K562 (cell line): ENCODE measurements at regions not wholly inside any gene's neighbourhood (a gene's known extent, or its start where the extent isn't known, plus 50 kb on each side); places are given as distances from the start of the nearest gene placed in this dataset.

Experiments used
- ATAC-seq: fragments of 200-7000 bp; cut with Tn5 transposase; 3 replicates; pipeline ENCODE4 v1.9.1; 2020; ENCODE audit warnings: moderate library complexity
- BruUV-seq: library from RNA; stranded (reverse); fragments of 400-500 nt; replicated peaks from 2 replicates; lab custom pipeline; 2021; lab: Mats Ljungman, UMichigan
- CTCF ChIA-PET: fragments of 300-600 bp; formaldehyde crosslinking; extraction: SDS; loops from one replicate; lab custom pipeline; 2021; ENCODE audit warnings: low intra/inter-chr PET ratio; lab: Yijun Ruan, JAX
- POLR2A ChIA-PET: fragments of 300-600, 350-650 bp; sonication (Branson Sonifier 250); formaldehyde crosslinking; extraction: SDS; loops from one replicate; lab custom pipeline; 2021; ENCODE audit warnings: antibody characterized with exemption, inconsistent platforms; lab: Yijun Ruan, JAX
- DNase-seq, 4 experiments: peaks; one replicate each; pipeline versions ENCODE4 v3.0.0 to v3.0.0-alpha.2; 2011 to 2018; ENCODE audit warnings: low spot score in 3 of 4, mixed read lengths in 3 of 4; ENCODE audit errors: extremely low read depth in 1 of 4
- FAIRE-seq: peaks from 2 replicates; lab custom pipeline; 2011; peaks lifted over from hg19 to GRCh38; lab: Jason Lieb, UNC
- H2AFZ ChIP-seq: 2 replicates; pipeline ENCODE4 v1.6.0; 2011; ENCODE audit warnings: low read depth, low read length, control low read depth, inconsistent platforms
- H3K27ac ChIP-seq: fragments of 200-600 bp; 3 replicates; pipeline ENCODE4 v1.8.0; 2011; ENCODE audit warnings: low read depth, mild to moderate bottlenecking, control low read depth, inconsistent platforms, low read length, moderate library complexity, mixed read lengths; ENCODE audit errors: extremely low read depth
- H3K27me3 ChIP-seq, 2 experiments: fragments of 300-600 bp in 1 of 2; 2 replicates in 1 of 2; 3 replicates in 1 of 2; pipeline versions ENCODE4 v1.6.0 to v1.8.0; 2011; ENCODE audit warnings: inconsistent platforms in 2 of 2, low read length in 2 of 2, mild to moderate bottlenecking in 1 of 2, mixed read lengths in 1 of 2, moderate library complexity in 1 of 2; ENCODE audit not compliant: control insufficient read depth in 2 of 2, insufficient read depth in 2 of 2
- H3K36me3 ChIP-seq: fragments of 300-600 bp; 3 replicates; pipeline ENCODE4 v1.8.0; 2011; ENCODE audit warnings: mild to moderate bottlenecking, low read length, inconsistent platforms; ENCODE audit not compliant: control insufficient read depth, insufficient read depth
- H3K4me1 ChIP-seq, 2 experiments: fragments of 200-600 bp in 1 of 2; replicated peaks in 1 of 2; 2 replicates in 1 of 2; 3 replicates in 1 of 2; pipeline versions ENCODE4 v1.5.1 to v1.8.0; 2011; ENCODE audit warnings: inconsistent platforms in 2 of 2, low read length in 2 of 2, mild to moderate bottlenecking in 1 of 2, mixed read lengths in 1 of 2, moderate library complexity in 1 of 2; ENCODE audit not compliant: control insufficient read depth in 2 of 2, insufficient read depth in 2 of 2
- H3K4me2 ChIP-seq: 2 replicates; pipeline ENCODE4 v1.6.1; 2011; ENCODE audit warnings: low read length, control low read depth, inconsistent platforms, mixed read lengths; ENCODE audit not compliant: insufficient read depth
- H3K4me3 ChIP-seq: fragments of 200-600 bp; sonication (generic), shearing (Covaris generic); 2 replicates; pipeline ENCODE4 v1.5.1; 2016; ENCODE audit warnings: control low read depth, inconsistent platforms
- H3K79me2 ChIP-seq: fragments of 200-600 bp; 3 replicates; pipeline ENCODE4 v1.8.0; 2011; ENCODE audit warnings: low read length, inconsistent platforms; ENCODE audit not compliant: control insufficient read depth, insufficient read depth
- H3K9ac ChIP-seq, 2 experiments: 2 replicates each; pipeline versions ENCODE4 v1.6.0 to v1.6.1; 2011; ENCODE audit warnings: low read depth in 2 of 2, low read length in 2 of 2, control low read depth in 1 of 2, inconsistent platforms in 1 of 2, mild to moderate bottlenecking in 1 of 2, mixed read lengths in 1 of 2; ENCODE audit not compliant: insufficient read depth in 1 of 2
- H3K9me1 ChIP-seq: one replicate; pipeline ENCODE4 v1.6.0; 2011; ENCODE audit warnings: inconsistent platforms, mild to moderate bottlenecking, low read length, moderate library complexity; ENCODE audit not compliant: control insufficient read depth, insufficient read depth
- H3K9me3 ChIP-seq: replicated peaks from 2 replicates; pipeline ENCODE4 v1.5.1; 2011; ENCODE audit warnings: low read depth, low read length, inconsistent platforms; ENCODE audit not compliant: control insufficient read depth, insufficient read depth
- H4K20me1 ChIP-seq: replicated peaks from 2 replicates; pipeline ENCODE4 v1.6.1; 2011; ENCODE audit warnings: low read length, inconsistent platforms, mixed read lengths; ENCODE audit not compliant: control insufficient read depth, insufficient read depth
- CEBPG ChIP-seq, 3 experiments: fragments of 200-800 bp in 1 of 3; sonication (Bioruptor generic) in 1 of 3; sonication (generic) in 1 of 3; formaldehyde crosslinking in 1 of 3; IDR thresholded peaks in 2 of 3; conservative IDR thresholded peaks in 1 of 3; 2 replicates each; pipeline versions ENCODE4 v1.6.1 to v1.8.0; 2016 to 2022; ENCODE audit warnings: missing compliant biosample characterization in 2 of 3, missing genetic modification characterization in 2 of 3, mild to moderate bottlenecking in 1 of 3, missing genetic modification reagents in 1 of 3
- ELF2 ChIP-seq: fragments of 250-450 bp; sonication (Bioruptor Pico); IDR thresholded peaks from 2 replicates; pipeline ENCODE4 v1.5.0; 2021; ENCODE audit warnings: mild to moderate bottlenecking
- FOXP1 ChIP-seq: sonication (generic); formaldehyde crosslinking; IDR thresholded peaks from 2 replicates; pipeline ENCODE4 v1.8.0; 2022; ENCODE audit warnings: mild to moderate bottlenecking, missing genetic modification reagents
- HMGXB4 ChIP-seq: sonication (generic); formaldehyde crosslinking; IDR thresholded peaks from 2 replicates; pipeline ENCODE4 v1.8.1; 2023; ENCODE audit warnings: mild to moderate bottlenecking, missing genetic modification reagents
- HNRNPLL ChIP-seq: fragments of 200-400 bp; formaldehyde crosslinking; IDR thresholded peaks from 2 replicates; pipeline ENCODE4 v1.6.1; 2017; ENCODE audit warnings: low read length, low read depth, mild to moderate bottlenecking; ENCODE audit not compliant: poor library complexity, severe bottlenecking
- KAT2B ChIP-seq: IDR thresholded peaks from one replicate; pipeline ENCODE4 v1.6.1; 2012; ENCODE audit warnings: low read depth, mild to moderate bottlenecking, control low read depth, inconsistent platforms, low read length, moderate library complexity
- KAT8 ChIP-seq: fragments of 450-650 bp; IDR thresholded peaks from 2 replicates; pipeline ENCODE4 v1.6.1; 2016; ENCODE audit warnings: low read depth, mild to moderate bottlenecking
- MAFK ChIP-seq: IDR thresholded peaks from 2 replicates; pipeline ENCODE4 v1.6.1; 2011; ENCODE audit warnings: low read length, improper control_type of control experiment
- MTA3 ChIP-seq: fragments of 450-650 bp; formaldehyde crosslinking; IDR thresholded peaks from 2 replicates; pipeline ENCODE4 v1.6.1; 2017; ENCODE audit warnings: mild to moderate bottlenecking, borderline replicate concordance
- NCOA4 ChIP-seq: fragments of 450-650 bp; IDR thresholded peaks from 2 replicates; pipeline ENCODE4 v1.6.1; 2018; ENCODE audit warnings: mild to moderate bottlenecking; ENCODE audit not compliant: partially characterized antibody
- RBM14 ChIP-seq: fragments of 200-400 bp; formaldehyde crosslinking; IDR thresholded peaks from 2 replicates; pipeline ENCODE4 v1.6.1; 2018; ENCODE audit warnings: low read depth, mild to moderate bottlenecking, low read length, moderate library complexity, borderline replicate concordance; ENCODE audit not compliant: insufficient read depth
- RFX1 ChIP-seq: fragments of 450-650 bp; IDR thresholded peaks from 2 replicates; pipeline ENCODE4 v1.6.1; 2016; ENCODE audit warnings: mild to moderate bottlenecking, moderate library complexity
- SETDB1 ChIP-seq: IDR thresholded peaks from one replicate; pipeline ENCODE4 v1.6.1; 2012; ENCODE audit warnings: low read length, control low read depth, inconsistent platforms
- SNAPC5 ChIP-seq: fragments of 250-450 bp; sonication (Bioruptor Pico); IDR thresholded peaks from 2 replicates; pipeline ENCODE4 v1.8.0; 2021; ENCODE audit warnings: moderate library complexity, mild to moderate bottlenecking, inconsistent platforms
- SRSF7 ChIP-seq: fragments of 200-400 bp; formaldehyde crosslinking; optimal IDR thresholded peaks from 2 replicates; pipeline ENCODE3; 2017; ENCODE audit warnings: mild to moderate bottlenecking, low read depth, low read length
- ZNF175 ChIP-seq: fragments of 200-800 bp; sonication (Bioruptor generic); IDR thresholded peaks from 2 replicates; pipeline ENCODE4 v1.6.1; 2016; ENCODE audit warnings: low read depth, mild to moderate bottlenecking, missing genetic modification characterization, missing compliant biosample characterization
- ZZZ3 ChIP-seq: fragments of 450-650 bp; IDR thresholded peaks from 2 replicates; pipeline ENCODE4 v1.6.1; 2016; ENCODE audit warnings: antibody characterized with exemption, mild to moderate bottlenecking, moderate library complexity
- WGBS: fragments of 100-300 bp; shearing (Covaris generic); methylation state at CpG from one replicate; pipeline ENCODE4 v1.1.6; 2016; ENCODE audit warnings: low coverage, mixed read lengths; ENCODE audit not compliant: insufficient coverage; ENCODE audit errors: missing lambda C conversion rate; 5-methylcytosine and 5-hydroxymethylcytosine counted together
- in situ Hi-C: fragments of 300-500 bp; cut with MboI; formaldehyde crosslinking; loops from 4 replicates; pipeline ENCODE4 v1.15.0; 2018; ENCODE audit warnings: inconsistent platforms, mixed read lengths
- intact Hi-C: fragments of 100-400 bp; cut with micrococcal nuclease; formaldehyde crosslinking; loops from 2 replicates; pipeline ENCODE4 v1.14.2; 2022

- H3K27ac ChIP-seq = no peak overlapping the region
- no peak overlapping the region for H3K4me3 ChIP-seq
- no peak overlapping the region for H2AFZ ChIP-seq
- H3K36me3 ChIP-seq = no peaks in the 10 kb centered on the region
- ChIA-PET POLR2A (interaction anchor here (0.6 kb wide), 1 partner anchor 336 kb away, joined by 3 read pairs; no protein-coding TSS in a partner anchor), CTCF (interaction anchor here (0.7 kb wide), 1 partner anchor 203 kb away, joined by 4 read pairs; no protein-coding TSS in a partner anchor)
- H3K9me3 ChIP-seq = no peaks in the 10 kb centered on the region
- no peaks in the 10 kb centered on the region for H3K79me2 ChIP-seq
- ATAC-seq (no peak), FAIRE-seq (no peak), DNase-seq (no peak)
- no TSS peak for BruUV-seq
- H3K4me1 ChIP-seq = no peaks in the 10 kb centered on the region
- H3K9ac ChIP-seq = no peak overlapping the region
- TF ChIP-seq KAT2B (no peak), ELF2 (CRISPR knock-in tag) (no peak), SRSF7 (no peak), CEBPG (CRISPR knock-in tag; IDR thresholded peaks at IDR 0.05) (no peak), CEBPG (tag; conservative IDR thresholded peaks at IDR 0.05 in 1 of 2, IDR thresholded peaks at IDR 0.05 in 1 of 2) (no peak)
- no peak overlapping the region for H3K4me2 ChIP-seq
- H3K9me1 ChIP-seq = no peaks in the 10 kb centered on the region
- intact Hi-C loops (no loop called here), in situ Hi-C loops (no loop called here)
- no peaks in the 10 kb centered on the region for H3K27me3 ChIP-seq
- H4K20me1 ChIP-seq = no peaks in the 10 kb centered on the region
Measured at GRCh38 chr5:39566891-39567290, 142.1 kb upstream of the DAB2 start.

- BruUV-seq = no TSS peak
- 3% methylated on average over 3 of the region's 3 CpGs for WGBS
- no peak for FAIRE-seq
- TF ChIP-seq MAFK = no peak
- TF ChIP-seq HNRNPLL = no peak
- no peak for TF ChIP-seq FOXP1 (CRISPR knock-in tag)
- TF ChIP-seq ZZZ3 = no peak
- no peak for TF ChIP-seq HMGXB4
- no peak for TF ChIP-seq KAT8
- no peak for TF ChIP-seq SNAPC5 (CRISPR knock-in tag)
- no peak for TF ChIP-seq SETDB1
- no peak for TF ChIP-seq MTA3
- no peak for TF ChIP-seq ZNF175 (CRISPR knock-in tag)
- TF ChIP-seq NCOA4 = no peak
- no peak for TF ChIP-seq RFX1
- no peak for TF ChIP-seq RBM14
Measured at GRCh38 chr5:39566029-39566428, 141.2 kb upstream of the DAB2 start.

More at GRCh38 chr5:39566029-39566428, 141.2 kb upstream of the DAB2 start:
- CTCF ChIA-PET = no interaction called here
- no peak overlapping the region for H3K4me2 ChIP-seq
- no peaks in the 10 kb centered on the region for H3K4me1 ChIP-seq
- POLR2A ChIA-PET = no interaction called here
- intact Hi-C loops = no loop called here
- H3K36me3 ChIP-seq = no peaks in the 10 kb centered on the region
- H2AFZ ChIP-seq = no peak overlapping the region
- H3K27me3 ChIP-seq = no peaks in the 10 kb centered on the region
- no peak overlapping the region for H3K9ac ChIP-seq
- no peaks in the 10 kb centered on the region for H3K9me3 ChIP-seq
- no peaks in the 10 kb centered on the region for H3K9me1 ChIP-seq
- in situ Hi-C loops = no loop called here
- H3K27ac ChIP-seq = no peak overlapping the region
- no peak for ATAC-seq
- no peak overlapping the region for H3K4me3 ChIP-seq
- H3K79me2 ChIP-seq = no peaks in the 10 kb centered on the region
- no peaks in the 10 kb centered on the region for H4K20me1 ChIP-seq
- DNase-seq = no peak
